ENCODE measurements at regions not wholly inside any gene's neighbourhood (a gene's known extent, or its start where the extent isn't known, plus 50 kb on each side); places are given as distances from the start of the nearest gene placed in this dataset.

GRCh38 chr6:24987446-24988115 lies 51.8 kb upstream of the RIPOR2 start:
- DNase-seq (ENCODE audit: low spot score in 2 of 2): no peak
- Histone ChIP-seq H3K36me3 (no peaks in the 10 kb centered on the region), H3K4me3 (no peak overlapping the region), H3K27ac (no peak overlapping the region), H3K27me3 (no peaks in the 10 kb centered on the region), H3K9me3 (peaks cover 0 to 3% (median 0%) of the 10 kb centered on the region in 4 donors), H3K4me1 (peaks cover 0 to 3% (median 0%) of the 10 kb centered on the region in 4 donors)
- TF ChIP-seq POLR2A (IDR thresholded peaks at IDR 0.05) (no peak), EP300 (IDR thresholded peaks at IDR 0.05) (no peak)
- TF ChIP-seq, protein P1, sequence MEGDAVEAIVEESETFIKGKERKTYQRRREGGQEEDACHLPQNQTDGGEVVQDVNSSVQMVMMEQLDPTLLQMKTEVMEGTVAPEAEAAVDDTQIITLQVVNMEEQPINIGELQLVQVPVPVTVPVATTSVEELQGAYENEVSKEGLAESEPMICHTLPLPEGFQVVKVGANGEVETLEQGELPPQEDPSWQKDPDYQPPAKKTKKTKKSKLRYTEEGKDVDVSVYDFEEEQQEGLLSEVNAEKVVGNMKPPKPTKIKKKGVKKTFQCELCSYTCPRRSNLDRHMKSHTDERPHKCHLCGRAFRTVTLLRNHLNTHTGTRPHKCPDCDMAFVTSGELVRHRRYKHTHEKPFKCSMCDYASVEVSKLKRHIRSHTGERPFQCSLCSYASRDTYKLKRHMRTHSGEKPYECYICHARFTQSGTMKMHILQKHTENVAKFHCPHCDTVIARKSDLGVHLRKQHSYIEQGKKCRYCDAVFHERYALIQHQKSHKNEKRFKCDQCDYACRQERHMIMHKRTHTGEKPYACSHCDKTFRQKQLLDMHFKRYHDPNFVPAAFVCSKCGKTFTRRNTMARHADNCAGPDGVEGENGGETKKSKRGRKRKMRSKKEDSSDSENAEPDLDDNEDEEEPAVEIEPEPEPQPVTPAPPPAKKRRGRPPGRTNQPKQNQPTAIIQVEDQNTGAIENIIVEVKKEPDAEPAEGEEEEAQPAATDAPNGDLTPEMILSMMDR (IDR thresholded peaks at IDR 0.05): no peak
- WGBS, 2 donors: 92 to 94% methylated on average over 4 of the region's 4 CpGs

DNA sequence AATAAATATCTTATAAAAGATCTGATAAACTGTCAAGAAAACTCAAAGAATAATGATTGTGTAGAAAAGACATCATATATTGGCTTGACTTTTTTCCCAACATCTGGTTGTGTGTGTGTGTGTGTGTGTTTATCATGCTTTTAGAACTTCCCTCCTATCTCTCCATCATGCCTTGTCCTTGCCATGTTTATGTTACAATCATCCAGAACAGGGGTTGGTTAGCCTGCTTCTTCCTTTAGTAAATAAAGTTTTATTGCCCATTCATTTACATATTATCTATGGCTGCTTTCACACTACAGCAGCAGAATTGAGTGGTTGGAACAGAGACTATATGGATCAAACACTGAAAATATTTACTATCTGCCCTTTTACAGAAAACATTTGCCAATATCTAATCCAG lies 52.8 kb upstream of the RIPOR2 start:
- TF ChIP-seq, protein P1 (IDR thresholded peaks at IDR 0.05): no peak
- no peak for TF ChIP-seq POLR2A (IDR thresholded peaks at IDR 0.05)
- TF ChIP-seq EP300 (IDR thresholded peaks at IDR 0.05): no peak
- no peak overlapping the region for H3K4me3 ChIP-seq
- peaks cover 0 to 6% (median 0%) of the 10 kb centered on the region in 4 donors for H3K9me3 ChIP-seq
- DNase-seq (ENCODE audit: low spot score in 2 of 2): no peak
- H3K27ac ChIP-seq: no peak overlapping the region
- no peaks in the 10 kb centered on the region for H3K4me1 ChIP-seq
- no peaks in the 10 kb centered on the region for H3K27me3 ChIP-seq
- no peaks in the 10 kb centered on the region for H3K36me3 ChIP-seq

DNA sequence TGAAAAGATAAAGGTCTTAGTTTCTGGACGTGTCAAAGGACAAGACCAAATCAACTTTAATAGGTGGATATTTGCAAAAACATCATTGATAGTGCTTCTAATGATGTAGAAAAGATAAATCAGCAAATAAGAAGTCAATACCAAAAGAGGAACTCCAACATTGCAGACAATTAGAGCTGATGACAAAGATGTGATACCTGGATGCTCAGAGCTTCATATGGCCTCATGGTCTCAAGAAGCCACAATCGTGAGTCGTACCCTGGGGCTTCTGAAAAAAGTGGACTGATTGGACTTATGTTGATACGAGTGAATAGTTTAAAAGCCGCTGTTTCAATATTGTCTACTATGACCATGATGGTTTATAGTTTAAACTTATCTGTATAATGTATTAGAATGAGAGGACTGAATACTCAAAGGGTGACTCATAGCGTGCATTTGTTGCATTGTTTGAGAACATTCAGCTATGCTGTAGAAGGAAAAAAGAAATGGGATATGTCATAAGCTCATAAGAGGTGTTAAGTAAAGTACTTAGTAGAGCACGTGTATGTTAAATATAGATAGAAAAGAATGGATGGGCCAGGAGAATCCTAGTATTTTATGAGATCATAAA lies 54.6 kb upstream of the RIPOR2 start:
- H3K4me1 ChIP-seq: no peaks in the 10 kb centered on the region
- peaks cover 0 to 6% (median 0%) of the 10 kb centered on the region in 4 donors for H3K9me3 ChIP-seq
- TF ChIP-seq, protein P1 (IDR thresholded peaks at IDR 0.05): no peak
- TF ChIP-seq POLR2A (IDR thresholded peaks at IDR 0.05) (no peak), EP300 (IDR thresholded peaks at IDR 0.05) (no peak)
- H3K27me3 ChIP-seq: no peaks in the 10 kb centered on the region
- H3K36me3 ChIP-seq: no peaks in the 10 kb centered on the region
- WGBS, 2 donors: 85 to 89% methylated on average over 7 of the region's 7 CpGs
- no peak overlapping the region for H3K4me3 ChIP-seq
- no peak overlapping the region for H3K27ac ChIP-seq
- DNase-seq (ENCODE audit: low spot score in 2 of 2): no peak

GRCh38 chr6:24990944-24991809 lies 55.4 kb upstream of the RIPOR2 start:
- Histone ChIP-seq H3K36me3 (no peaks in the 10 kb centered on the region), H3K27ac (no peak overlapping the region), H3K27me3 (no peaks in the 10 kb centered on the region), H3K4me1 (no peaks in the 10 kb centered on the region), H3K4me3 (no peak overlapping the region), H3K9me3 (peaks cover 0 to 6% (median 0%) of the 10 kb centered on the region in 4 donors)
- no peak for DNase-seq (ENCODE audit: low spot score in 2 of 2)
- WGBS, 2 donors: 94% methylated on average over 4 of the region's 4 CpGs
- TF ChIP-seq, protein P1 (IDR thresholded peaks at IDR 0.05): no peak
- TF ChIP-seq POLR2A (IDR thresholded peaks at IDR 0.05): no peak
